GM21825 (cell line): ENCODE measurements at regions not wholly inside any gene's neighbourhood (a gene's known extent, or its start where the extent isn't known, plus 50 kb on each side); places are given as distances from the start of the nearest gene placed in this dataset.

Experiments
- ATAC-seq: cut with Tn5 transposase; IDR thresholded peaks from one replicate; pipeline ENCODE4 v1.9.1; 2021; ENCODE audit warnings: mild to moderate bottlenecking, moderate library complexity; ENCODE audit not compliant: unreplicated experiment

DNA sequence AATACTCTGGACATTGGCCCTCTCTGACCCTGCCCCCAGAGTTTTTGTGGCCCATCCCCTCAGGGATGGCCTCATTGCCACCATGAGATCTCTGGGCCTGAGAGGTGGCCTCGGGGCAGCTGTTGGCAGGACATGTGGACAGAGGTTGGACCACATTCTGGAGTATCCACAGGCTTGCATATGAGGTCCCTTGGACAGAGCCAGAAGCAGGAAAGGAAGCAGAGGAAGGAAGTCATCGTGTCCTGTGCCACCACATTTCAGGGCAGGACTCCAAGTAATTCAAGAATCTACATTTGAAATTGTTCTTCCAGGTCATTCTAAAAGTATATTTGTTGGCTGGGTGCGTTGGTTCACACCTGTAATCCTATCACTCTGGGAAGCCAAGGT, 95.9 kb upstream of the PPP2R5A start:
- no peak for ATAC-seq

DNA sequence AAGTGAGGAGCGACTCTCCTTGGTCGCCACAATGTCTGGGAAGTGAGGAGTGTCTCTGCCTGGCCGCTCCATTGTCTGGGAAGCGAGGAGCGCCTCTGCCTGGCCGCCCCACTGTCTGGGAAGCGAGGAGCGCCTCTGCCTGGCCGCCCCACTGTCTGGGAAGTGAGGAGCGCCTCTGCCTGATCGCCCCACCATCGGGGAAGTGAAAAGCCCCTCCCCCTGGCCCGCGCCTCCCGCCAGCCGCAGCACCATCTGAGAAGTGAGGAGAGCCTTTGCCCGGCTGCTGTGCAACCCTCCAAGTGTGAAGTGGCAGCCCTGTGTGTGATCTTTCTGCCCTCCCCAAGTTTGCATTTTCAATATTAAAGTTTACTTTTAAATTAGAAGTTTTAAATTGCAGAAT, 95.0 kb upstream of the PPP2R5A start:
- ATAC-seq = no peak

DNA sequence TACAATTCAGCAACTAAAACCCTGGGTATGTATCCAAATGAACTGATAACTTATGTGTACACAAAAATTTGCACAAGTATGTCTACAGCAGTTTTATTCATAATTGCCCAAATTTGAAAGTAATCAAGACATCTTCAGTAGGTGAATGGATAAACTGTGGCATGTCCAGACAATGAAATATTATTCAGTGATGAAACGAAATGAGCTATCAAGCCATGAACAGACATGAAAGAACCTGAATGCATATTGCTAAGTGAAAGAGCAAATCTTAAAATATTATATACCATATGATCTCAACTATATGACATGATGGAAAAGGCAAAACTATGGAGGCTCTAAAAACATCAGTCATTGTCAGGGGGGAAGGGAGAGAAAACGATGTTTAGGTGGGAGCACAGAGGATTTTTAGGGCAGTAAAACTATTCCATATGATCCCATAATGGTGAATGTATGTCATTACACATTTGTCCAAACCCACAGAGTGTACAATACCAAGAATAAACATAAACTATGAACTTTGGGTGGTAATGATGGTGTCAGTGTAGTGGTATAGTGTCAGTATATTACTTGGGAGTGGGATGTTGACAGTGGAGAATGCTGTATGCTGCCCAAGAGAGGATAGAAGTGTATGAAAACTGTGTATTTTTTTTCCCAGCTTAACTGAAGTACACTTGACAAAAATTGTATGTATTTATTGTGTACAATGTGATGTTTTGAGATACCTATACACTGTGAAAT, 92.8 kb upstream of the PPP2R5A start:
- ATAC-seq = no peak

DNA sequence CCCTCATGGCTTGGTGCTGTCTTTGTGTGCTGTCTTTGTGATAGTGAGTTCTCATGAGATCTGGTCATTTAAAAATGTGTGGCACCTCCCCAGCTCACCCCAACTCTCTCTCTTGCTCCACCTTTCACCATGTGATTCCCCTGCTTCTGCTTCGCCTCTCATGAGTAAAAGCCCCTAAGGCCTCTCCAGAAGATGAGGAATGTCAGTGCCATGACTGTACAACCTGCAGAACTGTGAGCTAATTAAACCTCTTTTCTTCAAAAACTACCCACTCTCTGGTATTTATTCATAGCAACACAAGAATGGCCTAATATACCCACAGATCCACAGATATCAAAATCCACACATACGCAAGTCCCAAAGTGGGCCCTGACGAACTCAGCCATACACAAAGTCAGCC, 88.9 kb upstream of the PPP2R5A start:
- ATAC-seq = no peak

DNA sequence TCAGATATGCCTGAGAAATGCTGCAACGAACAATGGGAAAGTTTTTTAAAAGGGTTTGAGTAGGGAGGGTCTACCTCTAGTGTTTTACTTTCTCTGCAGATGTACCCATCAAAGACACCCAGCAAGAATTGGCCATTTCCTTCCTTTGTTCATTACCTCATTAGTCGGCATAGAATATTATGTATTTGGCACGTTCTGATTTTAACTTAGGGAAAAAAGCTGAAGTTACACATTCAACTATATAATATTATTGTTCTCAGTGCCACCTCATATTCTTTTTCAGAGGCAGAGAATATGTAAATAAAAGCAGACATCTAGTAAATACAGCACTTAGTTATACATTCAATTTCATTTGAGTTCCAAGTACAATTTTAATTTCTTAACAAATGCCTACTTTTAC, 83.7 kb upstream of the PPP2R5A start:
- ATAC-seq = no peak

DNA sequence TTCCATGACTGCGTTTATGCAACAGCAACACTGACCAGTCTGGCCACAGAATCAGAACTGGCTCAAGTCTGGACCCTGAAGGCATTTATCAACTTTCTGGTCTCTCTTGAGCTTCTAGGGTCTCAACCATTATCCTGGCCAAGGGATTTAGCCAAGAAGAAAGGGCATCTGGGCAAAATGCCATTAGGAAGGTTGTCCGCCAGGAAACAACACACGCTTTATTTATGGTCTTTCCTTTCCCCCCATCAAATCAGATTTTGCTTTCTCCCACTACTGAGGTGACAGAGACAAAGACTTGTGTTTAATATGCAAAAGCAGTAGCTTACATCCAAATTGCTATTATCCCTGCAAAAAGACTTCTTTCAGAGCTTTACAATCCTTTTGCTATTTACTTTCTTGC, 81.6 kb upstream of the PPP2R5A start:
- no peak for ATAC-seq

DNA sequence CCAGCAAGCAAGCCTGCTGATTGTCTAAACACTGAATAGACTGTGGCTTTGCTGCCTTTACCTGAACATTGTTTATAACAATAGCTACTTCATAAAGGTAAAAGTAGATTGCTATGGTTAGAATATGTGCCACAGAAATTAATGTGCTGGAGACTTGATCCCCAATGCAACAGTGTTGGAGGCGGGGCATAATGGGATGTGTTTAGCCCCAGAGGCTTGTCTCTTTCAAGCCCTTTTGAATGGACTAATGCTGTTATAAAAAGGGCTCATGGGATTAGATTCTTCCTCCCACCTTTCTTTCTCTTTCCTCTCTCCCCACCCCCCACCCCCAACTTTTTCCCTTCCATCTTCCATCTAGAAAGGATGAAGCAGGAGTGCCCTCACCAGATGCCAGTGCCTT, 80.2 kb upstream of the PPP2R5A start:
- ATAC-seq = no peak

DNA sequence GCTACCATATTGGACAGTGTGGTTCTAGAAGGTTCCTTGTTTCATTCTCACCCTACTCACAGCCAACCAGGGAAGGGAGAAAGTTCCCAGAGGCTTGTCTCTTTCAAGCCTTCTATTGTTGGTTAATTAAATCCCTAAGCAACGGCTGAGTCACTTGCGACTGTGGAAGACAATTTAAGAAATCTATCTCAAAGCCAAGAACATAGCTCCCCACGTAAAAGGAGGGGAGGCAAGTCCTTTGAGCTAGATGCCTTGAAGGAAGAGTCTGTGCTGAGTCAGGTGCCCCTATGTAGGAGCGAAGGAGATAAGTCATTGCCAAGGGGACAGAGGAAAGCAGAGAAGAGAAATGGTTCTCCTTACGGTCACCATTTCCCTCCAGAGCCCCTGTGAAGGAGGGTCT, 79.4 kb upstream of the PPP2R5A start:
- ATAC-seq = no peak

DNA sequence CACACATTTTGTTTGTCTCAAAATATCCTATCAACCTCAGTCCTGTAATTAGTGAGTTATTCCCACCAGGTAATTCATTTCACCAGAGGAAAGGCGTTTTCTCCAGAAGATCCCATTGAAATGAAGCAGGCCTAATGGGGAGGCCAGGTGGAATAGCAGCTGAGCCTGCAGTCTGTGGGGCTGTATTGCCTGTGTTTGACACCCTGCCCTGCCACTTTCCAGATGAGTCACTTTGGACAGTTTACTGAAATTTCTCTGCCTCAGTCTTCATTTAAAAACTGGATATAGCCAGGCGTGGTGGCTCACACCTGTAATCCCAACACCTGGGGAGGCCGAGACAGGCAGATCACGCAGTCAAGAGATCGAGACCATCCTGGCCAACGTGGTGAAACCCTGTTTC, 78.1 kb upstream of the PPP2R5A start:
- no peak for ATAC-seq

DNA sequence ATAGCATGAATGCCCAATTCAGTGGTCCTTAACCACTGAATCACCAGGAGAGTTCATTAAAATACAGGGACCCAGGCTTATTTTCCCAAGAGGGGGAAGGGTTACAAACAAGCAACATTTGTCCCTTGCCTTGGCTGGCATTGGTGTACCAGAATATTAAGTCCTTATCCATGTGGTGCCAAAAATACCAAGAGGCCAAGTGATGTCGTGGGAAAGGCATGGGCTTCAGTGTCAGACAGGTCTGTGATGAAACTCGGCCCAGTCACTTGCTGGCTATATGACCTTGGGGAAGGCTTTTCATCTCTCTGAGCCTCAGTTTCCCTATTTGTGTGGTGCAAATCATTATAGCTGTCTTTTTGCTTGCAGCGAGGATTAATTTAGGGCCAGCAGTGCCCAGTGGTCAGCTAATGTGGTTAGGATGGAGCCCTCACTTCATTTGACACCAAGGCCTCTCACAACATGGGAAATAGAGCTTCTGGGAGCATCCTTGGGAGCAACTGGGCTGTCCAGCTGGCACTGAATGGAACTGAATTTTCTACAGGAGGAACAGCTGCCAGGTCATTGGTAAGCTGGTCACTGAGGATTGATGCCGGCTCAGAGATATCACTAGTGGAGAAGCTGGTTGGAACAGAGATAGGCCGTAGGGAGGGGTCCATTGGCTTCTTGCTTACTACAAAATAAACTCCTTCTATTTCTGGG, 77.2 kb upstream of the PPP2R5A start:
- no peak for ATAC-seq

DNA sequence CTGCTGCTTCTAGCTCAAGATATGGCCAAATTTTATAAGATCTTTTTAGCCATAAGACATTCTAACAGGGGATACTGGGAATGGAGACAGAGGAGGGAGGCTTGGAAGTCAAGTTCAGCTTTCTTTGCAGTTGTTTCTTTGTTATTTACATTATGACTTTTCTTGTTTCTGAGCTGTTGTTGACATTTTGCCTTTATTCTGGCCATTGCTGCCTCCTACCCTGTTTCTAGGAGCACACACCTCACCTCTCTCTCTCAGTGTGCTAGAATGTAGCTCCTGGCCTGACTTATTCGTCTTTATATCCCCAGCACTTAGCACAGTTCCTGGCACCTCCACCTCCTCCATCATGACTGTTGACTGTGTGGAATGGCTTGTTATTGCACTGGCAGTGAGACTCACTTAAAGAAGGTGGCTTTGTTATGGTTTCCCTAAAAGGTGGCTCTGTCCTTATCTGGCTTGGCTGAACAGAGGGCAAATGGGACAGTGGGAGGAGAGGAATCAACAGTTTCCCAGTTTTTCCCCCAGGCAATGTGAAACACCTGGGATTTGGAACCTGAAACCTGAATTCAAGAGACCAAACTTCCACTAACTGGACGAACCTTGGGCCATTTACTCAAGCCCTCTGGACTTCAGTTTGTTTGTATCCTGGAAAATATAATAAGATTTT, 76.1 kb upstream of the PPP2R5A start:
- ATAC-seq = no peak

DNA sequence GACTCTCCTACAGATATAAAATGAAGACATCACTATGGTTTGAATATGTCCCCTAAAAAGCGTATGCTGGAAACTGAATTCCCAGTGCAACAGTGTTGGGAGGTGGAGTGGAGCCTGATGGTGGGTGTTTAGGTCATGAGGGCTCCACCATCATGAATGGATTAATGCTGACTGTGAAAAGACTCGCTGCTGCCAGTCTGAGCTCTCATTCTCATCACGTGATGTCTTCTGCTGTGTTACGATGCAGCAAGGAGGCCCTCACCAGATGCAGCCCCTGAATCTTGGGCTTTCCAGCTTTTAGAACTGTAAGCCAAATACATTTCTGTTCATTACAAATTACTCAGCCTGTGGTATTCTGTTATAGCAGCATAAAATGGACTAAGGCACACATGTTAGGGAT, 73.8 kb upstream of the PPP2R5A start:
- ATAC-seq = no peak

DNA sequence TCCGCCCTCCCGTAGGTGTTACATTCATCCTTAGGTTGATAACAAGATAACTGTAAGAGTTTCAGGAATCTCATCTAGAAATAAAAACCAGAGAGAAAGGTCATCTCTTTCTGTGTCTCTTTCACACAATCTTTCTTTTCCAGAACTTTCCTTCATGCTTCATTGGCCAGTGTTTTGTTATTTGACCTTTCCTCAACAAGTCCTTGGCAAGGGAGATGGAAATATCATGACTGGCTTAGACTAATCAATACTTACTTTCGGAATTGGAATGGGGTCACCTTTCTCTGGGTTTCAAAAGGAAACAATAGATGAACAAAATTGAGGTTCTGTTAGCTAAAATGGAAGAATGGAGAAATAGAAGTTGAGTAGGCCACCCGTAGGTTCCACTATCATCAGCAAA, 72.9 kb upstream of the PPP2R5A start:
- ATAC-seq = no peak

DNA sequence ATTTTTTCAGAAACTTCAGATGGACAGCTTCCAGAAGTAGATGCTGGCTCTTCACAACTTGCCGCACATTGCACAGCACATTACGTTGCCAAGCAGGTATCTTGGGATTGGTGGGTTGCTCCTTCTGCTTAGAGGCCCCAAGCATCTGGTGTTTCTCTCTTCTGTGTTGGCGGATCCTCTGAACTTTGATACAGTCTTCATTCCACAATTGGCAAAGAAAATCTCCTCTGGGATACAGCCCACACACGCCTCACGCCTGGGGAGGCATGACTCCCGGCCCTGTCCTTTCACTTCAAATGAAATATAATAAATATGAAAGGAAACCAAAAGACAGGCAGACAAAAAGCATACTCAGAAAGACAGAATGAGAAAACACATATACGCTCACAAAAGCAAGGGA, 72.3 kb upstream of the PPP2R5A start:
- ATAC-seq = no peak

DNA sequence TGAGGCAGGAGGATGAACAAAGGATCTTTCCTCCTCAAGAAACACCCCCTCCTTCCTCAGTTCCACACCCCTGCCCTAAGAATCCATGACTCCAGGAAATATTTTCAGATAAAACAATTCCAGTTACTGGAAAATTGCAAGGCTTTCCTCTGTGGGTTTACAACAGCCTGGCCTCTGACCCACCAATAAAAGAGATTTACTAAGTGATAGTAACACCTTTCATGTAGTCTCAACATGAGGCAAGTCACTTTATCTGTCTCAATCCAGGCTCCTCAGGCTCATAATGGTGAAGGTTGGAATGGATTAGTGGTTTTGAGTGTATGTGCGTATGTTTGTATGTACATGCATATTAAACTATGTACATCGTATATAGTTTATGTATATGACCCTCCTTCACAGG, 71.4 kb upstream of the PPP2R5A start:
- no peak for ATAC-seq

DNA sequence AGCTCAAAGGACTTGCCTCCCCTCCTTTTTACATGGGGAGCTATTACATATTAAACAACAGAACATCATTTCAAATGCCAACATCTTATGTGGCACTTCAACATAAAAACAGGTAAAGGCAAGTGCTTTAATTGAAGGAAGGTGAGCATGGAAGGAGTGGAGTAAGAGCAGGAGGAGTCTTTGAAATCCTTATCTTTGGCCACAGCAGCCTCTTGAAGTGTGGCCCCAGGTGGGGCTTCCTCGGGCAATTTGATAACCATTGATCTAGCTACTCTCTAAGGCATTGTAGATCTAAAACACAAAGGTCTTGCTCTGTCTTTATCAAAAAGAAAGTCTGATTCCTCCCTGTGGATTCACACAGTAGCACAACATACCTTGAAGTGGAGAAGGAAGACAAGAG, 70.9 kb upstream of the PPP2R5A start:
- ATAC-seq = no peak

DNA sequence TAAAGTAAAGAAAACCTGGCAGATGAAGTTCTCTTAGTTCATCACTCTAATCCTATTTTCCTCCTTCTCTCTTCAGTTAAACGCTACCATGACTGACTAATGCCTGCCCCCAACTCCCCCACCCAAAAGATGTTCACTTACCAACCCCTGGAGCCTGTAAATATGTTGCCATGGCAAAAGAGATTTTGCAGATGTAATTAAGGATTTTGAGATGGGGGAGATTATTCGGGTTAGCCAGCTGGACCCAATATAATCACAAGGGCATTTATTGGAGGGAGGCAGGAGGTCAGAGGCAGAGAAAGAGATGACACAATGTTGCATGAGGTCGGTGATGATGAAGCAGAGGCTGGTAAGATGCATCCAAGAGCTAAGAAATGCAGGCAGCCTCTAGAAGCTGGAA, 69.3 kb upstream of the PPP2R5A start:
- ATAC-seq = no peak

DNA sequence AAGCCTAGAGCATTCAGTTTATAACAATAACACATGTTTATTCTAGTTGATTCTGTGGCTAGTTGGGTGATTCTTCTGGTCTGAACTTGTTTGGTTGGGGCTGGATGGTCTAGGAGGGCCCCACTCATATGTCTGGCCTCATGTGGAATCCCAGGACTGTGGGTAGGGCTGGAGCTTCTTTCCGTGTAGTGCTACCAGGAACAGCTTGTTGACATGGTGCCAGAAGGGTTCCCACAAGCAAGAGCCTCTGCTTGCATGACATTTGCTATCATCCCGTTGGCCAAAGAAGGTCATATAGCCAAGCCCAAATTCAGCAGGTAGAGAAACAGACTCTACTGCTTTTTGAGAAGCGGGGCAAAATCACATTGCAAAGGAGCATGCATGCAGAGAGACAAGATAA, 67.6 kb upstream of the PPP2R5A start:
- no peak for ATAC-seq

DNA sequence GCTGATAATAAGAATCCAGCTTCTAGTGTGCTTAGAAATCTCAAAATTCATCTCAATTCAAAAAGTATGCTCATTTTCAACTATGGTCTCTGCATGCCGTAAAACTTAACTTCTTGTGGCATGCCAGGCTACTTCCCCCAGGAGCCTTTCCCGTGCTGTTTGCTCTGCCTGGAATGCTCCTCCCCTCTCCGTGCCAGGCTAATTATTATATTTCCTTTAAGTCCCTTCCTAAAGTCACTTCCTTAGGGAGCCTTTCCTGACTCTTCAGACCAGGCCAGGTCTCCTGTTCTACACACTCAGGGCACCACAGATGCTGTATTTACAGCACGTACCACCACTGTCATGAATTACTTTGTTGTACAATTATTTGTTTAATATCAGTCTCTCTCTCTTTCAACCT, 67.1 kb upstream of the PPP2R5A start:
- ATAC-seq = no peak

DNA sequence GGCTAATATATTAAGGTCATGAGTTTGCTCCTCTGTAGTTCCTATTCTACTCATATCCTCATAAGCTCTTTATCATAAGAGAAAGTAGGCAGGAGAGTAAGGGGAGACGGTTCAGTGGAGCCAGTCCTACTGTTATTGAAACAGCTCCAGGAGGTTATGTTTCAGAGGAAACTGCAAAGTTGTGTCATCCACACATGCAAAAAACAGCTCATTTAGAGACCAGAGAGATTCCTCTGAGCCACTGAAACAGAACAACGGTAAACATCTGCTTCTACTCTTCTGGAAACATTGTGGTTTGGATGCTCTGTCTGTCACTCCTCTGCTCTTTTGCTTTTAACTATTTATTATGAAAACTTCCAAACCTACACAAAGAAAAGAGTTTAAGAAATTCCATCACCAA, 66.3 kb upstream of the PPP2R5A start:
- ATAC-seq = peak; percentile 93

DNA sequence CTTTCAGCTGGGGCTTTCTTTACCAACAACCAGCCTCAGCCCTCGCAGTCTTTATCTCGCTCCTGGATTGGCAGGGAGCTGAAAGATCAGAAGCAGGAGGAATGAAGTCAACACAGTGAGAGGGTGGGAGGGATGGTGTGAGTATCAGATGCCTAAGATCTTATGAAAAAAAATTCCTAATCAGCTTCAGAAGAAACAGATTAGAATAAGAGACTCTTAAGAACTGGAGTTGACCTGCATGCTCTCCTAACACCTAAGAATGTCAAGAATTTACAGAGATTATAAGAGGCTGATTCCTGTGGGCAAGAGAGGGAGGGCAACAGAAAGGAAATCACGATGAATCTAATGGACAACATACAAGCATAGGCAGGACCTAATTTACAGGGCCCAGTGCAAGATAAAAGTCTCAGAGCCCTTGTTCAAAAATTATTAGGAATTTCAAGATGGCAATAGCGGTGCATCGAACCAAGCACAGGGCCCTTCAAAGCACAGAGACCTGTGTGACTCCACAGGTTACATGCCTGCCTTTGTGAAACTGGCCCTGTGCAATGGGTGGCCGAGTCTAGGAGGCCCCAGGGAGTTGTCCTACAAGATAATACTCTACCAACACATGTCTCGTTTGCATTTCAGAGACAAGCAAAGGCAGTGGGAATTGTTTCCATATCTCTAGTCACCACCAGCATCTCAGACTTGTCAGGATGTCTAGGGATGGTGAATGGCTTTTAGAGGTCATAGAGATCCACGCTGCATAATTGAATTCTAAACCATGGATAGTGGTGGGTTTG, 65.3 kb upstream of the PPP2R5A start:
- ATAC-seq = no peak

DNA sequence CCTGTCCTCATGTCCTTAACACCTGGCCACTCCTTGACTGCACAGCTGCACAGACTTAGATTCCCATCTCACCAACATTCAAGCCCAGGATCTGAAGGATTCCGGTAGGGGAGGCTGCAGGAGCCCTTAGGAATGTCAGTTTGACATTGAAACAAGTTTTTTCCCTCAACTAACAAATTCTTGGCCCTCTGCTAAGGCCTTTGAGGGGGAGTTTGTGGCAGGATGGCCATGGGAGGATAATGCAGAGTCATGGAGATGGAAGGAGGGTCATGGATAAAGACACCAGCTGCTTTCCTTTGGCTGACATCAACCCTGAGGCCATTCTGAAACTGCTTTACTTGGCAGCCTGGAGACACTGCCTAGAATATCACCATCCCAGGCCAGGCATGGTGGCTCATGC, 63.4 kb upstream of the PPP2R5A start:
- no peak for ATAC-seq
